ENCODE measurements at regions not wholly inside any gene's neighbourhood (a gene's known extent, or its start where the extent isn't known, plus 50 kb on each side); places are given as distances from the start of the nearest gene placed in this dataset.

GRCh38 chrX:9153300-9153699 lies 119.4 kb upstream of the FAM9B start:
- Mint-ChIP-seq H3K27ac (no peak overlapping the region), H3K36me3 (ENCODE audit: low read depth) (peaks cover 26% of the 10 kb centered on the region; the same call in 2 of the 3 replicates), H3K27me3 (ENCODE audit: insufficient read depth, low read depth, poor library complexity) (no peaks in the 10 kb centered on the region), H3K4me1 (peaks cover 21% of the 10 kb centered on the region), H3K4me3 (no peak overlapping the region), H3K9me3 (peaks cover 20% of the 10 kb centered on the region)
- Histone ChIP-seq H3K4me2 (no peak overlapping the region), H3K79me2 (replicated peaks; ENCODE audit: insufficient read depth) (no peaks in the 10 kb centered on the region), H4K20me1 (replicated peaks; ENCODE audit: insufficient read depth) (no peaks in the 10 kb centered on the region), H2AFZ (no peak overlapping the region), H3K4me3 (no peak overlapping the region), H3K27me3 (ENCODE audit: insufficient read depth) (no peaks in the 10 kb centered on the region), H3F3A (replicated peaks; ENCODE audit: low read depth) (no peaks in the 10 kb centered on the region), H3K27ac (ENCODE audit: low read depth) (no peak overlapping the region), H3K36me3 (ENCODE audit: insufficient read depth) (no peaks in the 10 kb centered on the region), H3K4me1 (ENCODE audit: insufficient read depth) (peaks cover 18% of the 10 kb centered on the region), H3K9me2 (ENCODE audit: insufficient read depth) (no peaks in the 10 kb centered on the region)
- DNase-seq (ENCODE audit: low spot score) (no peak), ATAC-seq (no peak)
- TF ChIP-seq NANOG (IDR thresholded peaks at IDR 0.05; ENCODE audit: borderline replicate concordance) (no peak), POLR2AphosphoS5 (IDR thresholded peaks at IDR 0.05; ENCODE audit: low read depth) (no peak), CREB1 (CRISPR knock-in tag; IDR thresholded peaks at IDR 0.05; ENCODE audit: low read depth) (no peak), EZH2 (IDR thresholded peaks at IDR 0.05; ENCODE audit: low read depth, unreplicated experiment) (no peak), ZNF114 (CRISPR knock-in tag; IDR thresholded peaks at IDR 0.05) (no peak), ETS1 (IDR thresholded peaks at IDR 0.05) (no peak), JUNB (IDR thresholded peaks at IDR 0.05; ENCODE audit: unreplicated experiment) (no peak)
- TF ChIP-seq, protein P1, sequence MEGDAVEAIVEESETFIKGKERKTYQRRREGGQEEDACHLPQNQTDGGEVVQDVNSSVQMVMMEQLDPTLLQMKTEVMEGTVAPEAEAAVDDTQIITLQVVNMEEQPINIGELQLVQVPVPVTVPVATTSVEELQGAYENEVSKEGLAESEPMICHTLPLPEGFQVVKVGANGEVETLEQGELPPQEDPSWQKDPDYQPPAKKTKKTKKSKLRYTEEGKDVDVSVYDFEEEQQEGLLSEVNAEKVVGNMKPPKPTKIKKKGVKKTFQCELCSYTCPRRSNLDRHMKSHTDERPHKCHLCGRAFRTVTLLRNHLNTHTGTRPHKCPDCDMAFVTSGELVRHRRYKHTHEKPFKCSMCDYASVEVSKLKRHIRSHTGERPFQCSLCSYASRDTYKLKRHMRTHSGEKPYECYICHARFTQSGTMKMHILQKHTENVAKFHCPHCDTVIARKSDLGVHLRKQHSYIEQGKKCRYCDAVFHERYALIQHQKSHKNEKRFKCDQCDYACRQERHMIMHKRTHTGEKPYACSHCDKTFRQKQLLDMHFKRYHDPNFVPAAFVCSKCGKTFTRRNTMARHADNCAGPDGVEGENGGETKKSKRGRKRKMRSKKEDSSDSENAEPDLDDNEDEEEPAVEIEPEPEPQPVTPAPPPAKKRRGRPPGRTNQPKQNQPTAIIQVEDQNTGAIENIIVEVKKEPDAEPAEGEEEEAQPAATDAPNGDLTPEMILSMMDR (conservative IDR thresholded peaks at IDR 0.05; ENCODE audit: low read depth in 2 of 2), result no peak

GRCh38 chrX:9158611-9159010 lies 124.7 kb upstream of the FAM9B start:
- Histone ChIP-seq H3K4me1 (ENCODE audit: insufficient read depth) (0 out of 2 replicates have a peak, but pooled peaks cover 10% of the 10 kb centered on the region), H3K4me3 (no peak overlapping the region), H3F3A (replicated peaks; ENCODE audit: low read depth) (no peaks in the 10 kb centered on the region), H3K36me3 (ENCODE audit: insufficient read depth) (no peaks in the 10 kb centered on the region), H4K20me1 (replicated peaks; ENCODE audit: insufficient read depth) (no peaks in the 10 kb centered on the region), H3K27ac (ENCODE audit: low read depth) (no peak overlapping the region), H3K27me3 (ENCODE audit: insufficient read depth) (no peaks in the 10 kb centered on the region), H3K9me2 (ENCODE audit: insufficient read depth) (no peaks in the 10 kb centered on the region), H3K4me2 (no peak overlapping the region), H2AFZ (no peak overlapping the region), H3K79me2 (replicated peaks; ENCODE audit: insufficient read depth) (no peaks in the 10 kb centered on the region)
- Mint-ChIP-seq H3K4me3 (no peak overlapping the region), H3K9me3 (no peaks in the 10 kb centered on the region), H3K36me3 (ENCODE audit: low read depth) (peaks cover 3% of the 10 kb centered on the region; the same call in 1 of the 3 replicates), H3K27ac (no peak overlapping the region), H3K4me1 (peaks cover 11% of the 10 kb centered on the region; the same call in 2 of the 3 replicates), H3K27me3 (ENCODE audit: insufficient read depth, low read depth, poor library complexity) (no peaks in the 10 kb centered on the region)
- ATAC-seq (no peak), DNase-seq (ENCODE audit: low spot score) (no peak)
- TF ChIP-seq CREB1 (CRISPR knock-in tag; IDR thresholded peaks at IDR 0.05; ENCODE audit: low read depth), result no peak
- no peak for TF ChIP-seq EZH2 (IDR thresholded peaks at IDR 0.05; ENCODE audit: low read depth, unreplicated experiment)
- TF ChIP-seq, protein P1 (conservative IDR thresholded peaks at IDR 0.05; ENCODE audit: low read depth in 2 of 2), result no peak
- TF ChIP-seq REST (IDR thresholded peaks at IDR 0.05; ENCODE audit: unreplicated experiment), result no peak
- no peak for TF ChIP-seq NANOG (IDR thresholded peaks at IDR 0.05; ENCODE audit: borderline replicate concordance)
- TF ChIP-seq JUNB (IDR thresholded peaks at IDR 0.05; ENCODE audit: unreplicated experiment), result no peak
- no peak for TF ChIP-seq EZH2phosphoT487 (IDR thresholded peaks at IDR 0.05; ENCODE audit: unreplicated experiment)
- TF ChIP-seq STAT1 (IDR thresholded peaks at IDR 0.05; ENCODE audit: unreplicated experiment), result no peak

All from GM23338 (cell line).